ENCODE measurements at regions not wholly inside any gene's neighbourhood (a gene's known extent, or its start where the extent isn't known, plus 50 kb on each side); places are given as distances from the start of the nearest gene placed in this dataset.

DNA sequence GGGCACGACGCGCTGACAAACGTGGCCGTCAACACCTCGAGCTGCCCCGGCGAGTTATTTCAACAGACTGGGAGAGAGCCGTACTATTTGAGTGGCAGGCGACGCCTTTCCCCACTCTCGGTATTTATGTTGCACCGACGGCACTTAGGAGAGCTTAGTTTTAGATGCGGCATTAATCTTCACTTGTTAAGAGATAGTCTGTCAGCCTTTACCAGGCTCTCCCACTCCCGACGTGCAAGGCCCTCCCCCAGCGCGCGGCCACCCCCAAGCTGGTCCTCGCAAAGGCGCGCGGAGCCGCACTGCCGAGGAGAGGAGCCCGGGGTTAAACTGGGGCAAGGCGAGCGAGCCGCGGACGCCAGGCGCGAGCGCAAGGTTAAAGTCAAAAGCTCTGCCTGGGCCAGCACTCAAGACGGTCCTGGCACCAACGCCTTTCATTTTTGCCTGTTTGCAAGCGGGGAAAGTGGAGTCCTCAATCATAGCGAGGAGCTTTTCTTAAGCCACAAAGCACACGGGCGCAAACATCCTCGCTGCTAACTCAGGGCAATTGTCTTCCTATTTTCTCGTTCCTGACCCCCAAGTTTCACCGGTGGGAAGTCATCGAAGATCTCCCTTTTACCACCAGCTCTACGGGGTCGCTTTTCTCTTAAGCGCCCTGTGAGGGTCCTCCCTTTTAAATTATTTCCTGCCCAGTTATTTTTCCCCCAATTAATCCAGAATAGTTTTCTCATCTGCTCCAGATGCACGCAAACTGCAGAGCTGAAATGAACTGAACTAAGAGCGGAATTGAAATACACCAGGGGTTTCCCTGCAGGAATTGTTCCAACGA is 86.6 kb downstream of the NR2F2 start:
- no peak for DNase-seq (ENCODE audit: low spot score)
- Histone ChIP-seq H3K4me3 (ENCODE audit: severe bottlenecking) (no peak overlapping the region), H3K27me3 (ENCODE audit: insufficient read depth, poor library complexity, severe bottlenecking) (peaks cover 100% of the 10 kb centered on the region)

DNA sequence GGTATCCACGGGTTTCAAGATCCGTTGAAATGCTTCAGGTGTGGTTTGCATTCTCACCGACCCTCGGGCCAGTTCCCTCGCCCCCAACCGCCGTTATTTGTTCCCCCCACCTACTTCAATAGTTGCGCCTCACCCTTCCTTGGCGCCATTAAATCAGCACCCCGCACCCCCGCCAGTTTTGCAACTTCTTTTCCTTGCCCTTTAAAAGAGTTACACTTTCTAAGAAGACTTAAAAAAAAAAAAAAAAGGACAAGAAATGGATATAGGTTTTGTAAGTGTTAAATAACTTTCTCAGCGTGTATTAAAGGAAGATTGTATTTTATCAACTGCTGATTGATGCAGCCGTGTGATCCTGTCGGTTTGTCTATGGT is 87.2 kb downstream of the NR2F2 start:
- H3K4me3 ChIP-seq (ENCODE audit: severe bottlenecking) = no peak overlapping the region
- DNase-seq (ENCODE audit: low spot score) = no peak
- ATAC-seq (ENCODE audit: low read depth) = no peak
- TF ChIP-seq, protein P1, sequence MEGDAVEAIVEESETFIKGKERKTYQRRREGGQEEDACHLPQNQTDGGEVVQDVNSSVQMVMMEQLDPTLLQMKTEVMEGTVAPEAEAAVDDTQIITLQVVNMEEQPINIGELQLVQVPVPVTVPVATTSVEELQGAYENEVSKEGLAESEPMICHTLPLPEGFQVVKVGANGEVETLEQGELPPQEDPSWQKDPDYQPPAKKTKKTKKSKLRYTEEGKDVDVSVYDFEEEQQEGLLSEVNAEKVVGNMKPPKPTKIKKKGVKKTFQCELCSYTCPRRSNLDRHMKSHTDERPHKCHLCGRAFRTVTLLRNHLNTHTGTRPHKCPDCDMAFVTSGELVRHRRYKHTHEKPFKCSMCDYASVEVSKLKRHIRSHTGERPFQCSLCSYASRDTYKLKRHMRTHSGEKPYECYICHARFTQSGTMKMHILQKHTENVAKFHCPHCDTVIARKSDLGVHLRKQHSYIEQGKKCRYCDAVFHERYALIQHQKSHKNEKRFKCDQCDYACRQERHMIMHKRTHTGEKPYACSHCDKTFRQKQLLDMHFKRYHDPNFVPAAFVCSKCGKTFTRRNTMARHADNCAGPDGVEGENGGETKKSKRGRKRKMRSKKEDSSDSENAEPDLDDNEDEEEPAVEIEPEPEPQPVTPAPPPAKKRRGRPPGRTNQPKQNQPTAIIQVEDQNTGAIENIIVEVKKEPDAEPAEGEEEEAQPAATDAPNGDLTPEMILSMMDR (IDR thresholded peaks at IDR 0.05; ENCODE audit: poor library complexity, severe bottlenecking) = no peak
- no peaks in the 10 kb centered on the region for H3K36me3 ChIP-seq (ENCODE audit: low read depth)
- H3K27ac ChIP-seq (ENCODE audit: poor library complexity, severe bottlenecking) = no peak overlapping the region
- peaks cover 100% of the 10 kb centered on the region for H3K27me3 ChIP-seq (ENCODE audit: insufficient read depth, poor library complexity, severe bottlenecking)
- H3K9me3 ChIP-seq (ENCODE audit: severe bottlenecking) = no peaks in the 10 kb centered on the region
- H3K4me1 ChIP-seq (ENCODE audit: insufficient read depth, poor library complexity, severe bottlenecking) = no peaks in the 10 kb centered on the region

More for the DNA sequence above, 86.6 kb downstream of the NR2F2 start:
- Histone ChIP-seq H3K9me3 (ENCODE audit: severe bottlenecking) (no peaks in the 10 kb centered on the region), H3K36me3 (ENCODE audit: low read depth) (no peaks in the 10 kb centered on the region), H3K27ac (ENCODE audit: poor library complexity, severe bottlenecking) (no peak overlapping the region), H3K4me1 (ENCODE audit: insufficient read depth, poor library complexity, severe bottlenecking) (no peaks in the 10 kb centered on the region)
- peak; percentile 52 for ATAC-seq (ENCODE audit: low read depth)
- TF ChIP-seq, protein P1 (IDR thresholded peaks at IDR 0.05; ENCODE audit: poor library complexity, severe bottlenecking) = no peak

DNA sequence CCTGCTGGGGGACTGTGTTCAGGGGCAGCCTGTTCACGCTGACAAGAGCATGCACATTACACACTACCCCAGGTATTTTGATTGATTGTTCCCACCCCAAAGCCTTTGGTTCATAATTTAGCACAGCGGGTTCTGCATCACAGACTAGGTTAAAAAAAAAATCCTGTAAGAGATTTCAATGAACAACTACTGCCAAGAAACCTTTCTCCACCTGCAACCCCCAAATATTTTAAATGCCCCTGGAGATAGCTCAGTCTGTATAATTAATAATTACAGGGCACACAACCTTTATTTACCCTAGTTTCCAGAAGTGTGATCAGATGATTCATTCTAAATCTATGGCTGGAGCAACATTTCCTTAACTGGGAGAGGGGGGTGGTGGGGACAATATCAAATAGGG is 87.6 kb downstream of the NR2F2 start:
- peaks cover 100% of the 10 kb centered on the region for H3K27me3 ChIP-seq (ENCODE audit: insufficient read depth, poor library complexity, severe bottlenecking)

GRCh38 chr15:96421178-96421601 is 90.7 kb downstream of the NR2F2 start:
- Histone ChIP-seq H3K4me3 (ENCODE audit: severe bottlenecking) (no peak overlapping the region), H3K36me3 (ENCODE audit: low read depth) (no peaks in the 10 kb centered on the region), H3K27me3 (ENCODE audit: insufficient read depth, poor library complexity, severe bottlenecking) (peaks cover 100% of the 10 kb centered on the region), H3K4me1 (ENCODE audit: insufficient read depth, poor library complexity, severe bottlenecking) (no peaks in the 10 kb centered on the region), H3K9me3 (ENCODE audit: severe bottlenecking) (no peaks in the 10 kb centered on the region), H3K27ac (ENCODE audit: poor library complexity, severe bottlenecking) (no peak overlapping the region)
- ATAC-seq (ENCODE audit: low read depth) = peak; percentile 37; the same call in 1 of the 3 replicates
- TF ChIP-seq, protein P1 (IDR thresholded peaks at IDR 0.05; ENCODE audit: poor library complexity, severe bottlenecking) = no peak
- DNase-seq (ENCODE audit: low spot score) = no peak

More for the DNA sequence above, 87.6 kb downstream of the NR2F2 start:
- Histone ChIP-seq H3K27ac (ENCODE audit: poor library complexity, severe bottlenecking) (no peak overlapping the region), H3K4me3 (ENCODE audit: severe bottlenecking) (no peak overlapping the region), H3K36me3 (ENCODE audit: low read depth) (no peaks in the 10 kb centered on the region), H3K4me1 (ENCODE audit: insufficient read depth, poor library complexity, severe bottlenecking) (no peaks in the 10 kb centered on the region), H3K9me3 (ENCODE audit: severe bottlenecking) (no peaks in the 10 kb centered on the region)
- ATAC-seq (ENCODE audit: low read depth) = no peak
- no peak for DNase-seq (ENCODE audit: low spot score)
- TF ChIP-seq, protein P1 (IDR thresholded peaks at IDR 0.05; ENCODE audit: poor library complexity, severe bottlenecking) = no peak

GRCh38 chr15:96422125-96422524 is 91.6 kb downstream of the NR2F2 start:
- ATAC-seq (ENCODE audit: low read depth) (no peak), DNase-seq (ENCODE audit: low spot score) (no peak)
- H3K27me3 ChIP-seq (ENCODE audit: insufficient read depth, poor library complexity, severe bottlenecking) = peaks cover 92% of the 10 kb centered on the region
- H3K36me3 ChIP-seq (ENCODE audit: low read depth) = no peaks in the 10 kb centered on the region
- no peaks in the 10 kb centered on the region for H3K4me1 ChIP-seq (ENCODE audit: insufficient read depth, poor library complexity, severe bottlenecking)
- TF ChIP-seq, protein P1 (IDR thresholded peaks at IDR 0.05; ENCODE audit: poor library complexity, severe bottlenecking) = no peak
- no peak overlapping the region for H3K4me3 ChIP-seq (ENCODE audit: severe bottlenecking)
- no peak overlapping the region for H3K27ac ChIP-seq (ENCODE audit: poor library complexity, severe bottlenecking)
- no peaks in the 10 kb centered on the region for H3K9me3 ChIP-seq (ENCODE audit: severe bottlenecking)
